Prostate gland (tissue), 2 donors: ENCODE measurements at regions not wholly inside any gene's neighbourhood (a gene's known extent, or its start where the extent isn't known, plus 50 kb on each side); places are given as distances from the start of the nearest gene placed in this dataset.

Source experiments
- DNase-seq: peaks from one replicate; pipeline ENCODE4 v3.0.0-alpha.2; 2019; ENCODE audit warnings: low spot score
- H3K27ac ChIP-seq, 2 donors: fragments of 200-600 bp; sonication (generic); 2 replicates each; pipeline ENCODE4 v1.5.1; 2017 to 2019
- H3K27me3 ChIP-seq: fragments of 200-600 bp; sonication (generic); replicated peaks from 2 replicates; pipeline ENCODE4 v1.5.1; 2019; ENCODE audit not compliant: insufficient read depth
- H3K36me3 ChIP-seq, 2 donors: fragments of 200-600 bp; sonication (generic); 1 replicate in 1 of 2; 2 replicates in 1 of 2; pipeline versions ENCODE4 v1.5.1 to v1.8.1; 2017 to 2019
- H3K4me1 ChIP-seq: fragments of 200-600 bp; sonication (generic); replicated peaks from 2 replicates; pipeline ENCODE4 v1.5.1; 2019
- H3K4me3 ChIP-seq, 2 donors: fragments of 200-600 bp; sonication (generic); 2 replicates each; pipeline ENCODE4 v1.5.1; 2017 to 2019
- H3K9me3 ChIP-seq: fragments of 200-600 bp; sonication (generic); 2 replicates; pipeline ENCODE4 v1.5.1; 2017
- CTCF ChIP-seq, 4 experiments: fragments of 200-600 bp in 2 of 4; fragments of 450-650 bp in 2 of 4; sonication (generic) in 2 of 4; IDR thresholded peaks; 1 replicate in 3 of 4; 2 replicates in 1 of 4; pipeline ENCODE4 v1.5.1; 2016 to 2019; ENCODE audit warnings: antibody characterized with exemption in 4 of 4, mild to moderate bottlenecking in 2 of 4, moderate library complexity in 2 of 4
- POLR2A ChIP-seq: fragments of 450-650 bp; IDR thresholded peaks from one replicate; pipeline ENCODE4 v1.6.1; 2016; ENCODE audit warnings: antibody characterized with exemption, mild to moderate bottlenecking
- POLR2AphosphoS5 ChIP-seq: sonication (generic); formaldehyde crosslinking; IDR thresholded peaks from one replicate; pipeline ENCODE4 v1.6.1; 2017; ENCODE audit warnings: antibody characterized with exemption
- WGBS: methylation state at CpG from one replicate; pipeline ENCODE4 v1.1.5; 2018; 5-methylcytosine and 5-hydroxymethylcytosine counted together
- intact Hi-C: fragments of 100-400 bp; cut with DNase I; formaldehyde crosslinking; loops from one replicate; pipeline ENCODE4 v1.14.2; 2022

GRCh38 chr18:77361382-77361781, 111.7 kb downstream of the GALR1 start:
- no peaks in the 10 kb centered on the region for H3K9me3 ChIP-seq
- TF ChIP-seq POLR2A (no peak), CTCF (IDR thresholded peaks at IDR 0.05) (no peak), POLR2AphosphoS5 (no peak)
- H3K27me3 ChIP-seq: no peaks in the 10 kb centered on the region
- WGBS: 62% methylated on average over 1 of the region's 1 CpG
- no peak overlapping the region for H3K27ac ChIP-seq
- intact Hi-C loops: no loop called here
- no peak overlapping the region for H3K4me3 ChIP-seq
- H3K4me1 ChIP-seq: no peaks in the 10 kb centered on the region
- no peak for DNase-seq
- H3K36me3 ChIP-seq: no peaks in the 10 kb centered on the region

- Histone ChIP-seq H3K4me3 (no peak overlapping the region), H3K9me3 (no peaks in the 10 kb centered on the region), H3K27me3 (no peaks in the 10 kb centered on the region), H3K27ac (no peak overlapping the region), H3K4me1 (no peaks in the 10 kb centered on the region), H3K36me3 (no peaks in the 10 kb centered on the region)
- no peak for DNase-seq
- WGBS: 74% methylated on average over 2 of the region's 2 CpGs
- intact Hi-C loops: no loop called here
- no peak for TF ChIP-seq CTCF (IDR thresholded peaks at IDR 0.05)
- no peak for TF ChIP-seq POLR2AphosphoS5
- no peak for TF ChIP-seq POLR2A
Observed at GRCh38 chr18:77365667-77366066, 116.0 kb downstream of the GALR1 start.

GRCh38 chr18:77366067-77366719, 116.5 kb downstream of the GALR1 start:
- TF ChIP-seq CTCF (IDR thresholded peaks at IDR 0.05): no peak
- TF ChIP-seq POLR2AphosphoS5: no peak
- no peak for TF ChIP-seq POLR2A
- DNase-seq: no peak
- WGBS: 80% methylated on average over 11 of the region's 11 CpGs
- H3K36me3 ChIP-seq: no peaks in the 10 kb centered on the region
- no peak overlapping the region for H3K4me3 ChIP-seq
- no peaks in the 10 kb centered on the region for H3K9me3 ChIP-seq
- intact Hi-C loops: no loop called here
- H3K27me3 ChIP-seq: no peaks in the 10 kb centered on the region
- H3K27ac ChIP-seq: peak overlapping the region in 1 of 2 donors; percentile 28
- H3K4me1 ChIP-seq: no peaks in the 10 kb centered on the region

- H3K4me3 ChIP-seq: peak overlapping the region in 1 of 2 donors; percentile 3
- no peaks in the 10 kb centered on the region for H3K36me3 ChIP-seq
- peak overlapping the region; percentile 12 to 28 for H3K27ac ChIP-seq
- H3K4me1 ChIP-seq: no peaks in the 10 kb centered on the region
- TF ChIP-seq POLR2A (no peak), CTCF (IDR thresholded peaks at IDR 0.05) (no peak), POLR2AphosphoS5 (peak; percentile 35)
- DNase-seq: peak; percentile 42
- intact Hi-C loops: no loop called here
- 10% methylated on average over 27 of the region's 27 CpGs for WGBS
- H3K27me3 ChIP-seq: no peaks in the 10 kb centered on the region
- H3K9me3 ChIP-seq: no peaks in the 10 kb centered on the region
Observed at GRCh38 chr18:77366720-77367641, 117.3 kb downstream of the GALR1 start.
